NCI-H748 (cell line): ENCODE measurements at regions not wholly inside any gene's neighbourhood (a gene's known extent, or its start where the extent isn't known, plus 50 kb on each side); places are given as distances from the start of the nearest gene placed in this dataset.

ENCODE experiments used
- DNase-seq: peaks from one replicate; lab custom pipeline; 2025; ENCODE audit not compliant: unreplicated experiment; lab: John Stamatoyannopoulos, UW

- peak; percentile 86 for DNase-seq
Measured at GRCh38 chr6:79777713-79778579, 146.8 kb downstream of the SH3BGRL2 start.

GRCh38 chr6:79776076-79776475 is 144.9 kb downstream of the SH3BGRL2 start:
- no peak for DNase-seq

DNA sequence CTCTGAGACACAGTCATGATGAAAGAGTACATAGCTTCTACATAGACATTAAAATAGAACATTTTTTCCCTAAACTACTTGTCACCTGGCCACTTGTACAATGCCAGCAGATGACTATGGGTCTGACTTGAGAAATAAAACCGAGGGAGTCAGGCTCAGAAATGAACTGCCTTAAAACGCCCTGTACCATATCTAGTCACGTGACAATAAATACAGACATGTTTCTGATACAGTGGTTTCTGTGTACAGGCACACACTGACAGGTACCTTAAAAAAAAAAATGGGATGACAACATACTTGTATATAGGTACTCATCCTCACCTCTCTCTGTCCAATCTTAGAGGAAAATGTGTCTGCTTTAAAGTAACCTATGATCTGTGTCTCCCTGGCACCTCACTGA is 144.1 kb downstream of the SH3BGRL2 start:
- DNase-seq: no peak

DNA sequence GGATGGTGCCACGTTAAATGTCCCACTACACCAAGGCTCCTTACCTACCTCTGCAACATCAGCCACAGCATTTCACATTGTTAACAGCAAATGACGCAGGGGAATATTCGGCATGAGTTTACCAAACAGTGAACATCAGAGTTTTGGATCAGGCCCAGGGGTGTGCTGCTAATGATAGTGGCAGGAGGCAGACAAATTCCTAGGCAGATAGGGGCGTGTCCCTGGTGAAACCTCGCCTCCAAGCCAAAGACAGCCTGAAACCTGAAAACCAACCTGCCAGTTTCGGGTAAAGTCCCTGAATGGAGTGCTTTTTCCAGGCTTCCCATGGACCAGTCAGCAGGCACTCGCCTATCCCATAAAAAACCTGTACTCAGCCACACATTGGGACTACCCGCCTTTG is 133.6 kb downstream of the SH3BGRL2 start:
- DNase-seq: no peak

GRCh38 chr6:79763301-79763700 is 132.2 kb downstream of the SH3BGRL2 start:
- no peak for DNase-seq

- DNase-seq: peak; percentile 37
Measured at GRCh38 chr6:79762370-79762769, 131.2 kb downstream of the SH3BGRL2 start.

- no peak for DNase-seq
Measured at GRCh38 chr6:79756496-79756895, 125.4 kb downstream of the SH3BGRL2 start.

- no peak for DNase-seq
Measured at GRCh38 chr6:79755967-79756366, 124.8 kb downstream of the SH3BGRL2 start.
